ENCODE measurements at regions not wholly inside any gene's neighbourhood (a gene's known extent, or its start where the extent isn't known, plus 50 kb on each side); places are given as distances from the start of the nearest gene placed in this dataset.

DNA sequence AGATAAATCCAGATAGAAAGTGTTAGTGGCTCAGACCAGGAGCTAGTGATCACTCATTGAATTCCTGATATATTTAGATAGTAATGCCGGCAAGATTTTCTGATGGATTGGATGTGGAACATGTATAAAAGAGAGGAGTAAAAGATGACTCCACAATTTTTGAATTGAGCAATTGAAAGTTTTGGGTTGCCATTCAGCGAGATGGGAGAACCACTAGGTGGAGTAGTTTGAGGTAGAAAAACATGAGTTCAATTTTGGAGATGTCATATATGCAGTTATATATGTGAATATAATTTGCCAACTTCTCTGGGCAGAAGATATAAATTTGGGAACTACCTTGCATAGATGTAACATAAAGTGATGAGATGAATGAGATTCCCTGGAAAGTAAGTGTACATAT lies 502.5 kb upstream of the SEMA6A start:
- no peak overlapping the region for H3K4me2 ChIP-seq
- no peak; the same call in 1 of the 2 replicates for TF ChIP-seq CTCF (conservative IDR thresholded peaks at IDR 0.05; ENCODE audit: low read depth, low read length)

GRCh38 chr5:117072439-117072838 lies 497.8 kb upstream of the SEMA6A start:
- TF ChIP-seq CTCF (conservative IDR thresholded peaks at IDR 0.05; ENCODE audit: low read depth, low read length) = no peak
- no peak overlapping the region for H3K4me2 ChIP-seq
- no peaks in the 10 kb centered on the region for H3K36me3 ChIP-seq (ENCODE audit: insufficient read depth)
- no peak overlapping the region for H3K9ac ChIP-seq
- H3K27ac ChIP-seq = no peak overlapping the region
- H3K79me2 ChIP-seq (ENCODE audit: insufficient read depth, low read depth) = no peaks in the 10 kb centered on the region
- H2AFZ ChIP-seq (ENCODE audit: low read depth) = no peak overlapping the region
- H4K20me1 ChIP-seq (ENCODE audit: insufficient read depth) = no peaks in the 10 kb centered on the region; the same call in 1 of the 2 replicates
- no peaks in the 10 kb centered on the region for H3K27me3 ChIP-seq (ENCODE audit: insufficient read depth, low read depth)
- no peak overlapping the region for H3K4me3 ChIP-seq (IDR thresholded peaks at IDR 0.05; ENCODE audit: insufficient read depth, low read depth, low read length)
- no peaks in the 10 kb centered on the region for H3K4me1 ChIP-seq (ENCODE audit: low read depth, poor library complexity, severe bottlenecking)

More for the DNA sequence above, 502.5 kb upstream of the SEMA6A start:
- H3K27ac ChIP-seq = no peak overlapping the region
- H3K36me3 ChIP-seq (ENCODE audit: insufficient read depth) = no peaks in the 10 kb centered on the region
- H3K79me2 ChIP-seq (ENCODE audit: insufficient read depth, low read depth) = no peaks in the 10 kb centered on the region
- H3K4me1 ChIP-seq (ENCODE audit: low read depth, poor library complexity, severe bottlenecking) = no peaks in the 10 kb centered on the region
- no peak overlapping the region for H2AFZ ChIP-seq (ENCODE audit: low read depth)
- H3K27me3 ChIP-seq (ENCODE audit: insufficient read depth, low read depth) = no peaks in the 10 kb centered on the region
- no peak overlapping the region for H3K4me3 ChIP-seq (IDR thresholded peaks at IDR 0.05; ENCODE audit: insufficient read depth, low read depth, low read length)
- no peaks in the 10 kb centered on the region; the same call in 1 of the 2 replicates for H4K20me1 ChIP-seq (ENCODE audit: insufficient read depth)
- H3K9ac ChIP-seq = no peak overlapping the region

- Histone ChIP-seq H3K79me2 (ENCODE audit: insufficient read depth, low read depth) (no peaks in the 10 kb centered on the region), H3K27me3 (ENCODE audit: insufficient read depth, low read depth) (no peaks in the 10 kb centered on the region), H3K4me3 (IDR thresholded peaks at IDR 0.05; ENCODE audit: insufficient read depth, low read depth, low read length) (no peak overlapping the region), H3K4me1 (ENCODE audit: low read depth, poor library complexity, severe bottlenecking) (no peaks in the 10 kb centered on the region), H3K4me2 (no peak overlapping the region), H3K36me3 (ENCODE audit: insufficient read depth) (no peaks in the 10 kb centered on the region), H4K20me1 (ENCODE audit: insufficient read depth) (no peaks in the 10 kb centered on the region), H2AFZ (ENCODE audit: low read depth) (no peak overlapping the region), H3K9ac (no peak overlapping the region), H3K27ac (no peak overlapping the region)
- no peak for TF ChIP-seq CTCF (conservative IDR thresholded peaks at IDR 0.05; ENCODE audit: low read depth, low read length)
These were observed 491.2 kb upstream of the SEMA6A start for GRCh38 chr5:117065800-117066199.

DNA sequence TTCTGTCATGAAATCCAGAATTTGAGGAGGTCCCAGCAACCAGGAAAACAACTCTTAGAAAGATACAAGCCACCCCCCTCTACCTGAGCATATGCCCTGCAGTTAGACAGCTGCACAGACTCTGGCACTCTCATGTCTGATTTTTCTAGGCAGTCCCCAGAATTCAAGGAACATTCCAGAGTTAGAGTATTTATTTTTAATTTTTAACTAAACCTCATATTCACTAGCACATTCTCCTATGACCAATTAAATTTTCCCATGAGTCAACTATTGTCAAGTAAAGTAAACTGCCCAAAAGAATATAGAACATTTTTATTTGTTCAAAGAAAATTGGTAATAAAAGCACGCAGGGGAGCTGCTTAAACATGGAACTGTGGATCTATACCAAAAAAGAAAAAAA lies 490.5 kb upstream of the SEMA6A start:
- no peaks in the 10 kb centered on the region for H3K79me2 ChIP-seq (ENCODE audit: insufficient read depth, low read depth)

More for the DNA sequence above, 490.5 kb upstream of the SEMA6A start:
- Histone ChIP-seq H3K4me3 (IDR thresholded peaks at IDR 0.05; ENCODE audit: insufficient read depth, low read depth, low read length) (no peak overlapping the region), H2AFZ (ENCODE audit: low read depth) (no peak overlapping the region), H3K4me2 (no peak overlapping the region), H3K9ac (no peak overlapping the region), H3K4me1 (ENCODE audit: low read depth, poor library complexity, severe bottlenecking) (no peaks in the 10 kb centered on the region), H3K36me3 (ENCODE audit: insufficient read depth) (no peaks in the 10 kb centered on the region), H3K27me3 (ENCODE audit: insufficient read depth, low read depth) (no peaks in the 10 kb centered on the region), H4K20me1 (ENCODE audit: insufficient read depth) (no peaks in the 10 kb centered on the region), H3K27ac (no peak overlapping the region)
- no peak for TF ChIP-seq CTCF (conservative IDR thresholded peaks at IDR 0.05; ENCODE audit: low read depth, low read length)

Data from KMS-11 (cell line).